ENCODE measurements at regions not wholly inside any gene's neighbourhood (a gene's known extent, or its start where the extent isn't known, plus 50 kb on each side); places are given as distances from the start of the nearest gene placed in this dataset.
"Not testable (repeated sequence)": the region's sequence is repeated elsewhere in the genome, so short reads cannot be mapped to it uniquely, and the experiment has no call there.

- peaks cover 79% of the 10 kb centered on the region for H3K9me3 ChIP-seq
- ATAC-seq = no peak
- intact Hi-C loops (cut with DNase I) = no loop called here
Measured at GRCh38 chr11:54927704-54928103, 221.1 kb downstream of the OR4A5 start.

GRCh38 chr11:54930930-54931329 is 224.3 kb downstream of the OR4A5 start:
- peaks cover 85% of the 10 kb centered on the region for H3K9me3 ChIP-seq
- H3K36me3 ChIP-seq = no peaks in the 10 kb centered on the region
- H3K4me1 ChIP-seq = no peaks in the 10 kb centered on the region
- no peak for DNase-seq
- H3K4me3 ChIP-seq = no peak overlapping the region
- intact Hi-C loops (cut with DNase I) = no loop called here
- no peak overlapping the region for H3K27ac ChIP-seq
- ATAC-seq = no peak
- H3K27me3 ChIP-seq = no peaks in the 10 kb centered on the region
- TF ChIP-seq, protein P1, sequence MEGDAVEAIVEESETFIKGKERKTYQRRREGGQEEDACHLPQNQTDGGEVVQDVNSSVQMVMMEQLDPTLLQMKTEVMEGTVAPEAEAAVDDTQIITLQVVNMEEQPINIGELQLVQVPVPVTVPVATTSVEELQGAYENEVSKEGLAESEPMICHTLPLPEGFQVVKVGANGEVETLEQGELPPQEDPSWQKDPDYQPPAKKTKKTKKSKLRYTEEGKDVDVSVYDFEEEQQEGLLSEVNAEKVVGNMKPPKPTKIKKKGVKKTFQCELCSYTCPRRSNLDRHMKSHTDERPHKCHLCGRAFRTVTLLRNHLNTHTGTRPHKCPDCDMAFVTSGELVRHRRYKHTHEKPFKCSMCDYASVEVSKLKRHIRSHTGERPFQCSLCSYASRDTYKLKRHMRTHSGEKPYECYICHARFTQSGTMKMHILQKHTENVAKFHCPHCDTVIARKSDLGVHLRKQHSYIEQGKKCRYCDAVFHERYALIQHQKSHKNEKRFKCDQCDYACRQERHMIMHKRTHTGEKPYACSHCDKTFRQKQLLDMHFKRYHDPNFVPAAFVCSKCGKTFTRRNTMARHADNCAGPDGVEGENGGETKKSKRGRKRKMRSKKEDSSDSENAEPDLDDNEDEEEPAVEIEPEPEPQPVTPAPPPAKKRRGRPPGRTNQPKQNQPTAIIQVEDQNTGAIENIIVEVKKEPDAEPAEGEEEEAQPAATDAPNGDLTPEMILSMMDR (IDR thresholded peaks at IDR 0.05) = no peak

More at GRCh38 chr11:54927704-54928103, 221.1 kb downstream of the OR4A5 start:
- Histone ChIP-seq H3K4me1 (no peaks in the 10 kb centered on the region), H3K27ac (no peak overlapping the region), H3K27me3 (no peaks in the 10 kb centered on the region), H3K36me3 (no peaks in the 10 kb centered on the region), H3K4me3 (no peak overlapping the region)
- no peak for DNase-seq
- TF ChIP-seq, protein P1 (IDR thresholded peaks at IDR 0.05) = no peak

- no peak overlapping the region for H3K4me3 ChIP-seq
- H3K9me3 ChIP-seq = peaks cover 31% of the 10 kb centered on the region
- H3K4me1 ChIP-seq = no peaks in the 10 kb centered on the region
- no peaks in the 10 kb centered on the region for H3K36me3 ChIP-seq
- DNase-seq (no peak), ATAC-seq (no peak)
- no peaks in the 10 kb centered on the region for H3K27me3 ChIP-seq
- intact Hi-C loops (cut with DNase I) = no loop called here
- TF ChIP-seq, protein P1 (IDR thresholded peaks at IDR 0.05) = no peak
- H3K27ac ChIP-seq = no peak overlapping the region
Measured at GRCh38 chr11:54944211-54944610, 237.6 kb downstream of the OR4A5 start.

- DNase-seq (no peak), ATAC-seq (no peak)
- no peaks in the 10 kb centered on the region for H3K36me3 ChIP-seq
- peaks cover 15% of the 10 kb centered on the region for H3K9me3 ChIP-seq
- H3K27ac ChIP-seq = no peak overlapping the region
- intact Hi-C loops (cut with DNase I) = no loop called here
- no peaks in the 10 kb centered on the region for H3K4me1 ChIP-seq
- TF ChIP-seq, protein P1 (IDR thresholded peaks at IDR 0.05) = no peak
- H3K4me3 ChIP-seq = no peak overlapping the region
- H3K27me3 ChIP-seq = no peaks in the 10 kb centered on the region
Measured at GRCh38 chr11:54946424-54946823, 239.8 kb downstream of the OR4A5 start.

GRCh38 chr11:54947175-54947574 is 240.5 kb downstream of the OR4A5 start:
- ATAC-seq; DNase-seq; H3K4me1 ChIP-seq; H3K27ac ChIP-seq; H3K4me3 ChIP-seq; intact Hi-C loops (cut with DNase I); H3K27me3 ChIP-seq; H3K36me3 ChIP-seq: not testable (repeated sequence)
- peaks cover 15% of the 10 kb centered on the region for H3K9me3 ChIP-seq

DNA sequence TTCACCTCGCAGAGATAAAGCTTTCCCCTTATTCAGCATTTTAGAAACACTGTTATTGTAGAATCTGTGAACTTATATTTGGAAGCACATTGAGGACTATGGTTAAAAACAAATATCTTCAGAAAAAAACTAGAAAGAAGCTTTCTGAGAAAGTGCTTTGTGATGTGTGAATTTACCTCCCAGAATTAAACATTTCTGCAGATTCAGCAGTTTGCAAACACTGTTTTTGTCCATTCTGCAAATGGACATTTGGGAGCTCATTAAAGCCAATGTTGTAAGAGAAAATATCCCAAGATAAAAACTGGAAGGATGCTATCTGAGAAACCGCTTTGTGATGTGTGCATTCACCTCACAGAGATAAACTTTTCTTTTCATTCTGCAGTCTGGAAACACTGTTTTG is 272.7 kb downstream of the OR4A5 start:
- no peak for DNase-seq
- TF ChIP-seq, protein P1 (IDR thresholded peaks at IDR 0.05) = no peak
- Histone ChIP-seq H3K27me3 (no peaks in the 10 kb centered on the region), H3K9me3 (peaks cover 56% of the 10 kb centered on the region), H3K4me3 (no peak overlapping the region), H3K27ac (no peak overlapping the region), H3K36me3 (no peaks in the 10 kb centered on the region), H3K4me1 (no peaks in the 10 kb centered on the region)
- no peak for ATAC-seq
- intact Hi-C loops (cut with DNase I) = no loop called here
